ENCODE measurements at regions not wholly inside any gene's neighbourhood (a gene's known extent, or its start where the extent isn't known, plus 50 kb on each side); places are given as distances from the start of the nearest gene placed in this dataset.

DNA sequence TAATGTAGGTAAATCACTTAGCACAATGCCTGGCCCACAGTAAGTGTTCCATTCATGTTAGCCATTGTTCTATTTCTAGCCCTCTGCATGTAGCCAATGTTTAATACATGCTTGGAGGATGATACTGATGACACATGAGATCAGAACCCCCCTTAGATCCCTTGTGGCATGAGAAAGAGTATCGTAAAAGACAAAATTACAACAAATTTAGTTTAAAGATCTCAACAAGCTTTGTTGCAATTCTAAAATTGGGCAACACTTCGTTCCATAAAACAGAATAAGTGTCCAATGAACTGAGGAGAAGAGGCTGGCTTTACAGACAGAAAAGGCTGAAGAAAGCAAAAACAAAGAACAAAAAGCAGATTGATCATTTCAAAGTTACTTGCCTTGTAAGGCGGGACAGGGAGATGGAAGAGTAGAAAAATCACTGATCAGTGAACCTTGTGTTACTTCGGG, 148.7 kb upstream of the SLC1A4 start:
- intact Hi-C loops (cut with DNase I): no loop called here
- WGBS (ENCODE audit: insufficient coverage, low coverage, low lambda C conversion rate, missing lambda C conversion rate): 68% methylated on average over 4 of the region's 4 CpGs
- H3K4me1 ChIP-seq: peaks cover 0 to 13% (median 0%) of the 10 kb centered on the region in 4 donors

DNA sequence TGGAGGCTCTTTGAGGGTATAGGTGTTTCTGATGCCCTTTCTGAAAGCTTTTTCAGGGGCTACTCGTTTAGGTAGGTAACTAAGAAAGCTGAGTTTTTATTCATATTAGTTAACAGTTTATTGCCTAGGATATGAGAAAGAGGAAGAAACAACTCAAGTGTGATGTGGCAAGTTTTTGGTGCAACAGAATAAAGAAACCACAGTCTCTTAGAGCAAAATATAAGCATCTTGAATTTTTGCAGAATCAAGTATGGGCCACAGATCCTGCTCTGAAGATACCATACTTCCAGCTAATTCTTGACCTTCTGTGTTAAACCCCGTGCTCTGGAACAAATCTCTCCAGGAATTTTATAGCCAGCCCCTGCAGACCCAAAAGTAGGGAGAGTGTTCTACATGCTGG, 147.7 kb upstream of the SLC1A4 start:
- 29% methylated on average over 2 of the region's 2 CpGs for WGBS (ENCODE audit: insufficient coverage, low coverage, low lambda C conversion rate, missing lambda C conversion rate)
- no peaks in the 10 kb centered on the region for H3K36me3 ChIP-seq
- H3K4me3 ChIP-seq: no peak overlapping the region
- intact Hi-C loops (cut with DNase I): no loop called here
- TF ChIP-seq, protein P1, sequence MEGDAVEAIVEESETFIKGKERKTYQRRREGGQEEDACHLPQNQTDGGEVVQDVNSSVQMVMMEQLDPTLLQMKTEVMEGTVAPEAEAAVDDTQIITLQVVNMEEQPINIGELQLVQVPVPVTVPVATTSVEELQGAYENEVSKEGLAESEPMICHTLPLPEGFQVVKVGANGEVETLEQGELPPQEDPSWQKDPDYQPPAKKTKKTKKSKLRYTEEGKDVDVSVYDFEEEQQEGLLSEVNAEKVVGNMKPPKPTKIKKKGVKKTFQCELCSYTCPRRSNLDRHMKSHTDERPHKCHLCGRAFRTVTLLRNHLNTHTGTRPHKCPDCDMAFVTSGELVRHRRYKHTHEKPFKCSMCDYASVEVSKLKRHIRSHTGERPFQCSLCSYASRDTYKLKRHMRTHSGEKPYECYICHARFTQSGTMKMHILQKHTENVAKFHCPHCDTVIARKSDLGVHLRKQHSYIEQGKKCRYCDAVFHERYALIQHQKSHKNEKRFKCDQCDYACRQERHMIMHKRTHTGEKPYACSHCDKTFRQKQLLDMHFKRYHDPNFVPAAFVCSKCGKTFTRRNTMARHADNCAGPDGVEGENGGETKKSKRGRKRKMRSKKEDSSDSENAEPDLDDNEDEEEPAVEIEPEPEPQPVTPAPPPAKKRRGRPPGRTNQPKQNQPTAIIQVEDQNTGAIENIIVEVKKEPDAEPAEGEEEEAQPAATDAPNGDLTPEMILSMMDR (IDR thresholded peaks at IDR 0.05): no peak
- TF ChIP-seq POLR2A (IDR thresholded peaks at IDR 0.05): no peak
- H3K4me1 ChIP-seq: peaks cover 0 to 7% (median 0%) of the 10 kb centered on the region in 4 donors
- H3K9me3 ChIP-seq: no peaks in the 10 kb centered on the region
- H3K27ac ChIP-seq: no peak overlapping the region
- ATAC-seq (no peak), DNase-seq (no peak)
- no peaks in the 10 kb centered on the region for H3K27me3 ChIP-seq

More for the DNA sequence above, 148.7 kb upstream of the SLC1A4 start:
- Histone ChIP-seq H3K27ac (no peak overlapping the region), H3K27me3 (no peaks in the 10 kb centered on the region), H3K9me3 (no peaks in the 10 kb centered on the region), H3K4me3 (no peak overlapping the region), H3K36me3 (no peaks in the 10 kb centered on the region)
- no peak for ATAC-seq
- DNase-seq: no peak
- TF ChIP-seq, protein P1 (IDR thresholded peaks at IDR 0.05): no peak
- TF ChIP-seq POLR2A (IDR thresholded peaks at IDR 0.05): no peak

DNA sequence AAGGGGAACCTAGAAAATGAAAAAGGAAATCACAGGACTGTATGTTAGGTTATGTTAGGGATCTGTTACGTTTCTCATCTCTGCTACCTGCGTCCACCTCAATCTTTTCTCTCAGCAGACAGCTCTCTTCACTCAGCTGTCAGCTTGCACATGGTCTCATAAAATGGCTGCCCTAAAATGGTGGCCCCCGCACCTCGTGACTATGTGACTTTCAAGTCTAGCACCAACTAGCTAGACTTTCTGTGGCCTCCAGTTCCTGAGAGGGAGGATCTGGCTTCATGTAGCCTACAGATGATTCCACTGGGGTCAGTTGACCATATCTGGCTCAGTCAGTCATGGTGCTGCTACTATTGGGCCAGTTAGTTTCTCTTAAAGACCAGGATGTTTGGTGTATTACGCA, 147.2 kb upstream of the SLC1A4 start:
- 92% methylated on average over 3 of the region's 5 CpGs for WGBS (ENCODE audit: insufficient coverage, low coverage, low lambda C conversion rate, missing lambda C conversion rate)
- peaks cover 0 to under 1% (median 0%) of the 10 kb centered on the region in 4 donors for H3K4me1 ChIP-seq
- no peak overlapping the region for H3K27ac ChIP-seq
- H3K36me3 ChIP-seq: no peaks in the 10 kb centered on the region
- ATAC-seq: no peak
- no peak for DNase-seq
- H3K27me3 ChIP-seq: no peaks in the 10 kb centered on the region
- intact Hi-C loops (cut with DNase I): no loop called here
- no peaks in the 10 kb centered on the region for H3K9me3 ChIP-seq
- TF ChIP-seq POLR2A (IDR thresholded peaks at IDR 0.05): no peak
- TF ChIP-seq, protein P1 (IDR thresholded peaks at IDR 0.05): no peak
- H3K4me3 ChIP-seq: no peak overlapping the region

DNA sequence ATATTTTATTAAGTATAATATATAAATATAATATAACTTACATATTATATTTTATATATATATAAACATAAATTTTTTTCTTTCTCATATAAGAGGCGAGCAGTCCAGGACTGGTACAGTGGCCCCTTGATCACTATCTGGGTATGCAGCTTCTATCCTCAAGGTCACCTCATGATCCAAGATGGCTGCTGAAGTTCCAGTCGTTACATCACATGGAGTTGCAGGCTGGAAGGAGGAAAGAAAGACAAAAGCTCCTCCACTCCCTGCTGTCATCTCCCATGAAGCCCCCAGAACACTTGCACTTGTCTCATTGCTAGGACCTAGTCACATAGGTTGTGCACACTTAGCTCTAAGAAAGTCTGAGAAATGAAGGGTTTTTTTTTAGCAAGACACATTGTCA, 145.1 kb upstream of the SLC1A4 start:
- WGBS (ENCODE audit: insufficient coverage, low coverage, low lambda C conversion rate, missing lambda C conversion rate): 83% methylated on average over 2 of the region's 2 CpGs
- DNase-seq (no peak), ATAC-seq (no peak)
- Histone ChIP-seq H3K27me3 (no peaks in the 10 kb centered on the region), H3K27ac (no peak overlapping the region), H3K4me1 (no peaks in the 10 kb centered on the region), H3K4me3 (no peak overlapping the region), H3K9me3 (no peaks in the 10 kb centered on the region), H3K36me3 (no peaks in the 10 kb centered on the region)
- TF ChIP-seq, protein P1 (IDR thresholded peaks at IDR 0.05): no peak
- no peak for TF ChIP-seq POLR2A (IDR thresholded peaks at IDR 0.05)
- intact Hi-C loops (cut with DNase I): no loop called here

Data from right lobe of liver (tissue), 6 donors.